GM12873 (cell line): ENCODE measurements at regions not wholly inside any gene's neighbourhood (a gene's known extent, or its start where the extent isn't known, plus 50 kb on each side); places are given as distances from the start of the nearest gene placed in this dataset.

Source experiments
- TF ChIP-seq, protein P1 (sequence below): IDR thresholded peaks from 2 replicates; pipeline ENCODE4 v1.5.1; 2012; ENCODE audit warnings: low read depth, mild to moderate bottlenecking, moderate library complexity, low read length, control low read depth; ENCODE audit not compliant: insufficient read depth; ENCODE audit errors: missing control alignments

DNA sequence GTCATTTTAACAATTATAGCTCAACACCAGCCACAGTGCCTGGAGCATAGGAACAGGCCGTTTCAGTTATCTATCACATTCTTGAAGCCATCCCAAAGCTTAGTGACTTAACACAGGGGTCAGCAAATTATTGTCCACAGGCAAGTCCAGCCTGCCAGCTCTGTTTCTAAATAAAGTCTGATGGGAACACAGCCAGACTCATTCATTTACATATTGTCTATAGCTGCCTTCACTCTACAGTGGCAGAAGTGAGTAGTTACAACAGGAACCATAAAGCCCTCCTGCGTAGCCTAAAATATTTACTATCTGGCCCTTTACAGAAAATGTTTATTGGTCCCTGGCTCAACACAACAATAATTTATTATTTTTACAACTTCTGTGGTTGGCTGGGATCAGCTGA, 407.5 kb upstream of the AUTS2 start:
- TF ChIP-seq, protein P1, sequence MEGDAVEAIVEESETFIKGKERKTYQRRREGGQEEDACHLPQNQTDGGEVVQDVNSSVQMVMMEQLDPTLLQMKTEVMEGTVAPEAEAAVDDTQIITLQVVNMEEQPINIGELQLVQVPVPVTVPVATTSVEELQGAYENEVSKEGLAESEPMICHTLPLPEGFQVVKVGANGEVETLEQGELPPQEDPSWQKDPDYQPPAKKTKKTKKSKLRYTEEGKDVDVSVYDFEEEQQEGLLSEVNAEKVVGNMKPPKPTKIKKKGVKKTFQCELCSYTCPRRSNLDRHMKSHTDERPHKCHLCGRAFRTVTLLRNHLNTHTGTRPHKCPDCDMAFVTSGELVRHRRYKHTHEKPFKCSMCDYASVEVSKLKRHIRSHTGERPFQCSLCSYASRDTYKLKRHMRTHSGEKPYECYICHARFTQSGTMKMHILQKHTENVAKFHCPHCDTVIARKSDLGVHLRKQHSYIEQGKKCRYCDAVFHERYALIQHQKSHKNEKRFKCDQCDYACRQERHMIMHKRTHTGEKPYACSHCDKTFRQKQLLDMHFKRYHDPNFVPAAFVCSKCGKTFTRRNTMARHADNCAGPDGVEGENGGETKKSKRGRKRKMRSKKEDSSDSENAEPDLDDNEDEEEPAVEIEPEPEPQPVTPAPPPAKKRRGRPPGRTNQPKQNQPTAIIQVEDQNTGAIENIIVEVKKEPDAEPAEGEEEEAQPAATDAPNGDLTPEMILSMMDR: no peak

DNA sequence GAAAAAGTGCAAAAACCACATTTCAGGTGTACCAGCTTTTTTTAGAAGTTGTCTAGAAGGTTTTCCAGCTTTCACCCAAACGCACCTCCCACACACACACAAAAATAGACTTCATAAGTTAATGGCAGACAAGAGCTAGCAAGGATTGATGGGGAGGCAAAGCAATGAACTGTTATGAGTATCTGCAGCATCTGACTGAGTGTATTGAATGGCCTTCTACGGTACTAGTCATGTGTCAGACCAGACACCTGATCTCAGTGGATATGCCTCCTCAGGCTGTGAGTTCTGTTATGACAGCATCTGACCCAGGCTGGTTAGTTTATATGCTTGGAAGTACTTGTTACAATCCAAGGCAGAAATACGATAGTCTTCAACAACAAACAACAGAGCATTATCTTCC, 406.1 kb upstream of the AUTS2 start:
- TF ChIP-seq, protein P1: no peak

DNA sequence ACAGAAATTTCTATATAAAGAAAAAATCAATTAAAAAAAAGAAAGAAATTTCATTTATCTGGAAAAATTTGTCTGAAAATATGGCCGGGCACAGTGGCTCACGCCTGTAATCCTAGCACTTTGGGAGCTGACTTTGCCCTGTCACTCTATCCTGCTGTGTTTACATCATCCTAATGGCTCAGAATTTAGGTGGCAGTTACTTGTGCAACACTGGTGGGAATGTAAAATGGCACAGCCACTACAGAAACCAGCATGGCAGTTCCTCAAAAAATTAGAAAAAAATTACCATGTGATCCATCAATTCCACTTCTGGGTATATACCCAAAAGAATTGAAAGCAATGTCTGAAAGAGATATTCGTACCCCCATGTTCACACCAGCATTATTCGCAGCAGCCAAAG, 405.2 kb upstream of the AUTS2 start:
- TF ChIP-seq, protein P1: no peak

DNA sequence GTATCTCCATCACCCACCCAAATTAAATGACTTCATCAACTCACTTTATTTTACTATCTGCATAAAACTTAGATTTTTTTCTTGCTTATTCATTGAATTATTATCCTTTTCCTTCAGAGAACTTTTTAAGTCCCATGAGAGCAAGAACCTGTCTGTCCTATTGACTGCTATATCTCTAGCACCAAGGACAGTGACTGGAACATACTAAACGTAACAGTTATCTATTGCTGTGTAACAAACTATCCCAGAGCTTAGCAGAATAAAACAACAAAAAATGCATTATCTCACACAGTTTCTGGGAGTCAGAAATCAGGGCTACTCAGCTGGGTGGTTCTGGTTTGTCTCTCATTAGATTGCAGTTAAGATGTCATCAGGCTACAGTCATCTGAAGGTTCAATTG, 401.7 kb upstream of the AUTS2 start:
- TF ChIP-seq, protein P1: no peak

DNA sequence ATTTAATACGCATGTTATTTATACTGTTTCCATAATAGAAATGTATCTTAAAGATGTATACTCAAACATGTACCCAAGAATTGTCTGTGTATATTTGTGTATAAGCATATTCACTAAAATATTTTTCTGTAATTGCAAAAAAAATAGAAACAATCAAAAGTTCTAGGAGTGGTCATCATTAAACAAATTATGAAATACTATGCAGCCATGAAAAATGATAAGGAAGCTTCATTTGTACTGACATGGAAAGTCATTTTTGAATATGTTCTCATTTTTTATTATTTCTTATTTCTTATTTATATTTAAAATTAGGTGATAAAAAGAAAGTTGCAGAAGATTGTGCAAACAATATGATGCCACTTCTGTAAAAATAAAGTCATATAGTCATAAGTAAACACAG, 400.0 kb upstream of the AUTS2 start:
- TF ChIP-seq, protein P1: no peak

DNA sequence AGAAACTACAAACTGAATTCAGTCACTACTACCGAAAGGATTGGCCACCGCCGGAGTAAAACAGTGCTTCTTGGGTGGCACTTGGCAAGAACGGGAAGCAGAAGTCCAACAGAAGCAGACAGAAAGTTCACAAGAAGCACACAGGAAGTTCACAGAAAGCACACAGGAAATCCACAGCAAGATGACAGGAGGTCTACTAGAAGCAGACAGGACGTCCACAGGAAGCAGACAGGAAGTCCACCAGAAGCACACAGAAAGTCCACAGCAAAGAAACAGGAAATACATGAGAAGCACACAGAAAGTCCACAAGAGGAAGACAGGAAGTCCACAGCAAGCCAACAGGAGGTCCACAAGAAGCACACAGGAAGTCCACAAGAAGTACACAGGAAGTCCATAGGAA, 399.2 kb upstream of the AUTS2 start:
- TF ChIP-seq, protein P1: no peak

DNA sequence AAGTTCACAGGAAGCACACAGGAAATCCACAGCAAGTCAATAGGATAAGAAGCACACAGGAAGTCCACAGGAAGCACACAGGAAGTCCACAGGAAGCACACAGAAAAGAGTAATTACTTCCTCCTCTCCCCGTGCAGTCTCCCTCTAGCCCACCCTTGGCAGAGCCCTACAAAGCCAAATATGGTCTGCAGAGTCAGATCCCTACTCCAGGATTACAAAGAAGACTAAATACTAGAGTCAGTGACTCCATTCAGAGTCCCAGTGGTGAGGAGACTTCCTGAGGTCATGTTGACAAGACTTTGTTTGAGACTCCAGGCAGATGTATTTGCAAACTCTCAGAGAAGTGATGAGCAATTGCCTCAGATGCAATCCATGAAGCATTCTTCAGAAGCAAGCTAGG, 398.6 kb upstream of the AUTS2 start:
- TF ChIP-seq, protein P1: no peak
